Left ventricle myocardium inferior (tissue), 1 donor: ENCODE measurements at regions not wholly inside any gene's neighbourhood (a gene's known extent, or its start where the extent isn't known, plus 50 kb on each side); places are given as distances from the start of the nearest gene placed in this dataset.

Experiments used
- DNase-seq: peaks from one replicate; pipeline ENCODE4 v3.0.0-alpha.2; 2020
- H3K27ac ChIP-seq: fragments of 200-600 bp; replicated peaks from 2 replicates; pipeline ENCODE4 v1.8.0; 2021
- H3K27me3 ChIP-seq: fragments of 200-600 bp; 2 replicates; pipeline ENCODE4 v1.8.0; 2021; ENCODE audit warnings: low read depth
- H3K36me3 ChIP-seq: fragments of 200-600 bp; 2 replicates; pipeline ENCODE4 v1.8.0; 2021
- H3K4me1 ChIP-seq: fragments of 200-600 bp; 2 replicates; pipeline ENCODE4 v1.8.0; 2021
- H3K4me3 ChIP-seq: fragments of 200-600 bp; 2 replicates; pipeline ENCODE4 v1.8.0; 2021; ENCODE audit warnings: mild to moderate bottlenecking, moderate library complexity
- H3K9me3 ChIP-seq: fragments of 200-600 bp; replicated peaks from 2 replicates; pipeline ENCODE4 v1.8.0; 2021
- intact Hi-C: fragments of 100-400 bp; cut with micrococcal nuclease; formaldehyde crosslinking; loops from one replicate; pipeline ENCODE4 v1.11.0; 2022
- TF ChIP-seq, protein P1 (sequence below): fragments of 200-600 bp; IDR thresholded peaks from 2 replicates; pipeline ENCODE4 v1.8.0; 2021; ENCODE audit warnings: antibody characterized with exemption, mild to moderate bottlenecking, borderline replicate concordance
- donor health status: DM: no; HTN: yes; CAD: no; lungs with severe emphysema.

DNA sequence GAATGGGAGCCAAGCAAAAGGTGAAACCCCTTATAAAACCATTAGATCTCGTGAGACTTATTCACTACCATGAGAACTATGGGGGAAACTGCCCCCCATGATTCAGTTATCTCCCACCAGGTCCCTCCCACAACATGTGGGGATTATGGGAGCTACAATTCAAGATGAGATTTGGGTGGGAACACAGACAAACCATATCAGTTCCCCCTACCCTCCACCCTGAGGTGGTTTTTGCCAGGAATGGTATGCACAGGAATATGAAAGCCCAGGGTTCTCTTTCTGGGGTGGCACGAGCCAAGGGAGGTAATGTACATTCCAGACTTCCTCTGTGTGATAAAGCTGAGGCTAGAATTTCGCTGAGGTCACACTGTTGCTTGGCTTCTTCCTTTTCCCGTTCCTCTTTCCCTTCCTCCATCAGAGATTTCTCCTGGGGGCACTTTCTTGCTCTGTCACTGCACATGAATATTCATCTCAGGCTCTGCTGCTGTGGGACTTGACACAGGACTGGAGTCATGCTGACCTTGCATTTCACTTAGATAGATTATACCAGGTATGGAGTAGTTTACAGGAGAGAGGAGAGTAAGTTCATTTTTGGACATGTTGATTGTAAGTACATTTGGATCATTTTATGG is 347.0 kb upstream of the MTPN start:
- peaks cover 2% of the 10 kb centered on the region for H3K9me3 ChIP-seq
- no peaks in the 10 kb centered on the region for H3K36me3 ChIP-seq
- TF ChIP-seq, protein P1, sequence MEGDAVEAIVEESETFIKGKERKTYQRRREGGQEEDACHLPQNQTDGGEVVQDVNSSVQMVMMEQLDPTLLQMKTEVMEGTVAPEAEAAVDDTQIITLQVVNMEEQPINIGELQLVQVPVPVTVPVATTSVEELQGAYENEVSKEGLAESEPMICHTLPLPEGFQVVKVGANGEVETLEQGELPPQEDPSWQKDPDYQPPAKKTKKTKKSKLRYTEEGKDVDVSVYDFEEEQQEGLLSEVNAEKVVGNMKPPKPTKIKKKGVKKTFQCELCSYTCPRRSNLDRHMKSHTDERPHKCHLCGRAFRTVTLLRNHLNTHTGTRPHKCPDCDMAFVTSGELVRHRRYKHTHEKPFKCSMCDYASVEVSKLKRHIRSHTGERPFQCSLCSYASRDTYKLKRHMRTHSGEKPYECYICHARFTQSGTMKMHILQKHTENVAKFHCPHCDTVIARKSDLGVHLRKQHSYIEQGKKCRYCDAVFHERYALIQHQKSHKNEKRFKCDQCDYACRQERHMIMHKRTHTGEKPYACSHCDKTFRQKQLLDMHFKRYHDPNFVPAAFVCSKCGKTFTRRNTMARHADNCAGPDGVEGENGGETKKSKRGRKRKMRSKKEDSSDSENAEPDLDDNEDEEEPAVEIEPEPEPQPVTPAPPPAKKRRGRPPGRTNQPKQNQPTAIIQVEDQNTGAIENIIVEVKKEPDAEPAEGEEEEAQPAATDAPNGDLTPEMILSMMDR, result no peak
- intact Hi-C loops, result loop anchor here (10.0 kb wide), 1 partner anchor 191 kb away; no protein-coding TSS in a partner anchor
- peaks cover 3% of the 10 kb centered on the region for H3K27me3 ChIP-seq
- H3K4me1 ChIP-seq, result no peaks in the 10 kb centered on the region
- DNase-seq, result no peak
- H3K27ac ChIP-seq, result no peak overlapping the region
- no peak overlapping the region for H3K4me3 ChIP-seq

DNA sequence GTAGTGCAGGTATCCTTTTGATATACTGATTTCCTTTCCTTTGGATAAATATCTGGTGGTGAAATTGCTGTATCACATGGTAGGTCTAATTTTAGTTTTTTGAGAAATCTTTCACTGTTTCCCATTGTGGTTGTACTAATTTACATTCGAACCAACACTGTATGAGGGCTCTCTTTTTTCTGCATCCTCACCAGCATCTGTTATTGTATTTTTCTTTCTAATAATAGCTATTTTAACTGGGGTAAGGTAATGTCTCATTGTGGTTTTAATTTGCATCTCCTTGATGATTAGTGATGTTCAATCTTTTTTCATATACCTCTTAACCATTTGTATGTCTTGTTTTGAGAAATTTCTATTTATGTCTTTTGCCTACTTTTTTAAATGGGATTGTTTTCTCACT is 335.4 kb upstream of the MTPN start:
- no peaks in the 10 kb centered on the region for H3K4me1 ChIP-seq
- DNase-seq, result no peak
- peaks cover 51% of the 10 kb centered on the region for H3K9me3 ChIP-seq
- H3K27me3 ChIP-seq, result no peaks in the 10 kb centered on the region
- H3K27ac ChIP-seq, result no peak overlapping the region
- intact Hi-C loops, result no loop called here
- H3K36me3 ChIP-seq, result no peaks in the 10 kb centered on the region
- no peak overlapping the region for H3K4me3 ChIP-seq
- TF ChIP-seq, protein P1, result no peak

DNA sequence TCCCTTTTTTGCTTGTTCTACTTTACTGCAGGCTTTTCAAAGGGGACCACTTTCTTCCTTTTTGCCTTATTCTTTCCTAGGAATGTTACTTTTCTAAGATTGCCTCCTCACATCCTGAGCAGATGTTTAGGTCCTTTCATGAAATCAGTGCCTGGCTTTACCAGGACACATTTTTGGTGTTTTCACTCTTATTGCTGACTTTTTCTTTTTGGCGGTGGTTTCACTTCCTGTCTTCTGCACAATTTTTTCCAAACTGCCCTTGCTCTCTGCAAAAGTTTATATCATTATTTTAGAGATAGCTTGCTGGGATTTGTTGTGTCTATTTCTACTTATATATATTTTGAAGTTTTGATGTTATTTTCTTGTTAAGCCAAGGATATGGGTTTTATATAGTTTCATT is 332.2 kb upstream of the MTPN start:
- Histone ChIP-seq H3K4me1 (no peaks in the 10 kb centered on the region), H3K9me3 (peaks cover 44% of the 10 kb centered on the region), H3K36me3 (no peaks in the 10 kb centered on the region), H3K27me3 (no peaks in the 10 kb centered on the region), H3K27ac (no peak overlapping the region), H3K4me3 (no peak overlapping the region)
- no peak for DNase-seq
- intact Hi-C loops, result no loop called here
- TF ChIP-seq, protein P1, result no peak

DNA sequence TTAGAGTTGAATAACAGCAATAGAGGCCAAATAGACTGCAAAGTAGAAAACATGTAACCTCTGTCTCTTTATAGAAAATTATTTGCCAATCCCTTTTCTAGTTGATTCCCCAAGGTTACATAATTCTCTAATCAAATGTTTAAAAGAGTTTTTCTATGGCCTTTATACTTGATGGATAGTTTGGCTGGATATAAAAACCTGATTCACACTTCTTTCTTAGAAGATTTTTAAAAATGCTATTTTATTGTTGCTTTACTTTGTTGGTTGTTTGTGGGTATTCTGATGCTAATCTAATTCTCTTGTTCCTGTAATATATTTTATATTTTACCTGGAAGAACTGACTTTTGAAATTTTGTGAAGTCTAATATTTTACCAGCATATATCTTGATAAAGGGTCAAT is 331.1 kb upstream of the MTPN start:
- H3K36me3 ChIP-seq, result no peaks in the 10 kb centered on the region
- TF ChIP-seq, protein P1, result no peak
- intact Hi-C loops, result no loop called here
- peaks cover 43% of the 10 kb centered on the region for H3K9me3 ChIP-seq
- H3K27ac ChIP-seq, result no peak overlapping the region
- no peak overlapping the region for H3K4me3 ChIP-seq
- H3K27me3 ChIP-seq, result no peaks in the 10 kb centered on the region
- no peaks in the 10 kb centered on the region for H3K4me1 ChIP-seq
- no peak for DNase-seq

DNA sequence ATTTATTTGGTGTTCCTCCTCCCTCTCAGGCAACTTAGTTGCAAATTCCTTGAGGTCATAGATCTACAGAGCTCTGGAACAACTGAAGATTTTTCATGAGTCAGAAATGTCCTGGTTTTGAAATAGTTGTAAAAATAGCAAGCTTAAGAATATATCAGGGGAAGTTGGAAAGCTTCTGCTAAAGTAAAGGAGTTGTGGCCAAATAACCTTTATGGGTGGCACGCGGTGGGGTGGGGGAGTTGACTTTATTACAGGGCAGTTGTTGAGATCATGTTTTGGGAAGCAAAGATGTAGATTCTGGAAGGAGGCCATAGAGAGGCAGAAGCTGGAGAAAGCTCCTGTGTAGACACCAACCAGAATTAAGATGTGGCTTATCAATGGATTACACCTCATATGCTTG is 326.0 kb upstream of the MTPN start:
- Histone ChIP-seq H3K9me3 (peaks cover 34% of the 10 kb centered on the region), H3K4me3 (no peak overlapping the region), H3K27ac (no peak overlapping the region), H3K27me3 (no peaks in the 10 kb centered on the region), H3K36me3 (no peaks in the 10 kb centered on the region), H3K4me1 (no peaks in the 10 kb centered on the region)
- intact Hi-C loops, result no loop called here
- no peak for DNase-seq
- TF ChIP-seq, protein P1, result no peak
